Gastrocnemius medialis (tissue), 4 donors: ENCODE measurements at regions not wholly inside any gene's neighbourhood (a gene's known extent, or its start where the extent isn't known, plus 50 kb on each side); places are given as distances from the start of the nearest gene placed in this dataset.

Experiments
- ATAC-seq, 2 donors: fragments of 150-250 bp; one replicate each; pipeline ENCODE4 v1.9.1; 2016
- DNase-seq, 2 donors: peaks; one replicate each; pipeline ENCODE4 v3.0.0-alpha.2; 2019
- H3K27ac ChIP-seq, 4 donors: fragments of 200-600 bp; sonication (generic); 1 replicate in 1 of 4; 2 replicates in 3 of 4; pipeline ENCODE4 v1.5.1; 2016 to 2018; ENCODE audit warnings: mild to moderate bottlenecking in 2 of 4, moderate library complexity in 1 of 4
- H3K27me3 ChIP-seq, 3 donors: fragments of 200-600 bp; sonication (generic) in 2 of 3; 1 replicate in 1 of 3; 2 replicates in 2 of 3; pipeline versions ENCODE4 v1.5.1 to v1.6.0; 2016 to 2019; ENCODE audit warnings: mild to moderate bottlenecking in 1 of 3, moderate library complexity in 1 of 3
- H3K36me3 ChIP-seq, 2 donors: fragments of 200-600 bp; sonication (generic) in 1 of 2; one replicate each; pipeline ENCODE4 v1.5.1; 2017 to 2018
- H3K4me1 ChIP-seq, 2 donors: fragments of 200-600 bp; sonication (generic) in 1 of 2; one replicate each; pipeline ENCODE4 v1.5.1; 2016 to 2017; ENCODE audit warnings: mild to moderate bottlenecking in 2 of 2
- H3K4me3 ChIP-seq, 4 donors: fragments of 200-600 bp; sonication (generic) in 3 of 4; 1 replicate in 1 of 4; 2 replicates in 3 of 4; pipeline ENCODE4 v1.5.1; 2016 to 2019; ENCODE audit warnings: mild to moderate bottlenecking in 2 of 4
- H3K9me3 ChIP-seq, 3 donors: fragments of 200-600 bp; sonication (generic) in 2 of 3; 1 replicate in 1 of 3; 2 replicates in 2 of 3; pipeline ENCODE4 v1.5.1; 2016 to 2019
- POLR2A ChIP-seq, 2 donors: fragments of 450-650 bp; IDR thresholded peaks; one replicate each; pipeline ENCODE4 v1.6.1; 2017; ENCODE audit warnings: antibody characterized with exemption in 2 of 2, mild to moderate bottlenecking in 2 of 2, moderate library complexity in 2 of 2
- in situ Hi-C, 4 donors: fragments of 200-750 bp; cut with MboI; loops; one replicate each; pipeline versions ENCODE4 v1.15.0 to v1.8.0; 2017; ENCODE audit warnings: low sequenced_read_pairs in 4 of 4
- intact Hi-C: fragments of 100-400 bp; cut with DNase I; formaldehyde crosslinking; loops from one replicate; pipeline ENCODE4 v1.15.1; 2023; ENCODE audit warnings: low total_unique reads
- TF ChIP-seq, protein P1 (sequence below), 5 experiments: fragments of 450-650 bp in 3 of 5; fragments of 200-600 bp in 2 of 5; sonication (generic) in 2 of 5; IDR thresholded peaks in 4 of 5; conservative IDR thresholded peaks in 1 of 5; 1 replicate in 4 of 5; 2 replicates in 1 of 5; pipeline ENCODE4 v1.5.1; 2016 to 2019; ENCODE audit warnings: antibody characterized with exemption in 5 of 5, mild to moderate bottlenecking in 3 of 5, moderate library complexity in 3 of 5

DNA sequence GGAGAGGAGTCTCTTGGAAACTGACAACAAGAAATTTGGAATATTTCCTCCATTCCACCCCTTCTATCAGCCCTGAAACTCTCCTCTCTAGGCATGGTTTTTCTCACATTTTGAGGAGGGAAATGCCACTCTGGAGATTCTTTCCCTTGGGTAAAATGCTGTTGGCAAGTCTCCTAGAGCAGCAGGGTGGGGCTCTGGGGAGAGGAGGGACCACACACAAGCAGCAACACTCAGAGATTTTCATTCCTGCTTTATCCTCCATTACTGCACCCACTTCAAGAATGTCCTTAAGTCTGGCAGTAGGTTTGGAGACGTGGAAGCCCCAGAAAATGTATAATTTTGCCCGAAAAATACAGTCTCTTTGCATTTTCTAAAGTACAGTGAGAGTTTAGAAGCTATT is 130.8 kb upstream of the FLRT2 start:
- TF ChIP-seq, protein P1, sequence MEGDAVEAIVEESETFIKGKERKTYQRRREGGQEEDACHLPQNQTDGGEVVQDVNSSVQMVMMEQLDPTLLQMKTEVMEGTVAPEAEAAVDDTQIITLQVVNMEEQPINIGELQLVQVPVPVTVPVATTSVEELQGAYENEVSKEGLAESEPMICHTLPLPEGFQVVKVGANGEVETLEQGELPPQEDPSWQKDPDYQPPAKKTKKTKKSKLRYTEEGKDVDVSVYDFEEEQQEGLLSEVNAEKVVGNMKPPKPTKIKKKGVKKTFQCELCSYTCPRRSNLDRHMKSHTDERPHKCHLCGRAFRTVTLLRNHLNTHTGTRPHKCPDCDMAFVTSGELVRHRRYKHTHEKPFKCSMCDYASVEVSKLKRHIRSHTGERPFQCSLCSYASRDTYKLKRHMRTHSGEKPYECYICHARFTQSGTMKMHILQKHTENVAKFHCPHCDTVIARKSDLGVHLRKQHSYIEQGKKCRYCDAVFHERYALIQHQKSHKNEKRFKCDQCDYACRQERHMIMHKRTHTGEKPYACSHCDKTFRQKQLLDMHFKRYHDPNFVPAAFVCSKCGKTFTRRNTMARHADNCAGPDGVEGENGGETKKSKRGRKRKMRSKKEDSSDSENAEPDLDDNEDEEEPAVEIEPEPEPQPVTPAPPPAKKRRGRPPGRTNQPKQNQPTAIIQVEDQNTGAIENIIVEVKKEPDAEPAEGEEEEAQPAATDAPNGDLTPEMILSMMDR (IDR thresholded peaks at IDR 0.05 in 4 of 5, conservative IDR thresholded peaks at IDR 0.05 in 1 of 5): no peak
- no peak for TF ChIP-seq POLR2A (IDR thresholded peaks at IDR 0.05)
- ATAC-seq: no peak

DNA sequence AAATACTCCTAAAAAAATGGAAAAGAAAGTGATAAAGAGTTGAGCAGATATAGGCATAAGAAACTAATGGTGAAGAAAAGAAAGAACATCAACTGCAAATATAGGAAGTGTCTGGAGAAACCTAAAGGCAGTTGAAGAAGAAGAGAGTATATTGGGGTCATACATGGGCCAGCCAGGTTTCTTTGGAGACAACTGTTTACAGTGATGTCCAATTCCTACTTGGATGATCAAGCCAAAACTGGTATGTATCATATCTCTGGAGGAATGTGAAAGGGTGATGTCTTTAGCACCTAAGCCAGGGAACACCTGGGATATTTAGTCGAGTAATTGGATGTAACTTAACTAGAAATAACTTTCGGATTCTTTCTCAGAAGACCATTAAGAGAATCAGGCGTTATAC is 129.3 kb upstream of the FLRT2 start:
- H3K36me3 ChIP-seq: no peaks in the 10 kb centered on the region
- H3K4me3 ChIP-seq: no peak overlapping the region
- no peaks in the 10 kb centered on the region for H3K9me3 ChIP-seq
- in situ Hi-C loops (no loop called here), intact Hi-C loops (no loop called here)
- DNase-seq: no peak
- no peak for TF ChIP-seq POLR2A (IDR thresholded peaks at IDR 0.05)
- TF ChIP-seq, protein P1 (IDR thresholded peaks at IDR 0.05 in 4 of 5, conservative IDR thresholded peaks at IDR 0.05 in 1 of 5): no peak
- no peak overlapping the region for H3K27ac ChIP-seq
- H3K27me3 ChIP-seq: no peaks in the 10 kb centered on the region
- H3K4me1 ChIP-seq: no peaks in the 10 kb centered on the region
- no peak for ATAC-seq

More for the DNA sequence above, 130.8 kb upstream of the FLRT2 start:
- no peak overlapping the region for H3K27ac ChIP-seq
- H3K27me3 ChIP-seq: no peaks in the 10 kb centered on the region
- no peaks in the 10 kb centered on the region for H3K36me3 ChIP-seq
- intact Hi-C loops (no loop called here), in situ Hi-C loops (no loop called here)
- DNase-seq: no peak
- no peaks in the 10 kb centered on the region for H3K4me1 ChIP-seq
- H3K9me3 ChIP-seq: no peaks in the 10 kb centered on the region
- no peak overlapping the region for H3K4me3 ChIP-seq

DNA sequence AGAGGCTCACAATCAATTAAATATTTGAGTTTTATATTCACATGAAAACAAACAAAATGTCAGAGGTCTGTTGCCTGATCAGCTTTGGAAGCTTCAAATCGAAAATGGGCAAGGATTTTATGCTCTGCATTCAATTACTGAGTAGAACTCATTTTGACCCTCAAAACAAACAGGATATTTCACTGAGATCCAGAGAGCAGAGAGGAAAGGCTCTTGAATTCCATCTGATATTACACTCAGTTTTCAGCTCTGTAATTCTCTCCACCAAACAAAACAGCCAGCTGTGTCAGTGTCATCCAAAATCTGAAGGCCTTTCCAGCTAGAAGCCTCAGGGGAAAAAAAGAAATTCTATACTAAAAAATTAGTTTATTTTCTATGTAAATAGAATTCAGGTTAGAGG is 128.6 kb upstream of the FLRT2 start:
- in situ Hi-C loops: no loop called here
- intact Hi-C loops: no loop called here
- H3K9me3 ChIP-seq: no peaks in the 10 kb centered on the region
- no peak for ATAC-seq
- no peak for DNase-seq
- H3K36me3 ChIP-seq: no peaks in the 10 kb centered on the region
- TF ChIP-seq POLR2A (IDR thresholded peaks at IDR 0.05): no peak
- TF ChIP-seq, protein P1 (IDR thresholded peaks at IDR 0.05 in 4 of 5, conservative IDR thresholded peaks at IDR 0.05 in 1 of 5): no peak
- H3K4me3 ChIP-seq: no peak overlapping the region
- H3K27ac ChIP-seq: no peak overlapping the region
- no peaks in the 10 kb centered on the region for H3K27me3 ChIP-seq
- no peaks in the 10 kb centered on the region for H3K4me1 ChIP-seq

DNA sequence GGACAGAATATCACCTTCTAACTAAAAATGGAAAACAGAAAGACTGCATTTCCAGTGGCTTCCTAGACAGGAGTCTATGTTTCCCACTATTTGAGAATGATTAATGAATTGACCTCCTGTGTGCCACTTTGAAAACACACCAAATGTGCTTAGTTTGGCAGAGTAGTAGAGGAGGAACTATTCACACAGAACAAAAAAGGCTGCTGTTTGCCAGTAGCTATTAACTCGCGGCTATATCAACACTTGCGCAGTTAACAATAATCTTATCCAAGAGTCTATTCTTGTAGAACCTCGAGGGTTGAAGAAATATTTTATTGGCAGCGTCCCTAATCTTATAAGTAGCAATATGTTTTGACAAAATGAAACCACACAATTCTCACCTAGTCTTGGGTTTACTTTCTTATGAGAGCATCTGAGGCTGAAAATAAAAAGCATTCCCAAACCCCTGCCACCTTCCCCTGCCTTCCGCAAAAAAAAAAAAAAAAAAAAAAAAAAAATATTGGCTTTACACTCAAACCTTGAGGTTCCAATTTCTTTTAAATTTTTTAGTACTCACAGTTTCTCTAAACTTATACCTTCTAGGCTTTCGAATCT is 127.3 kb upstream of the FLRT2 start:
- Histone ChIP-seq H3K27ac (no peak overlapping the region), H3K27me3 (no peaks in the 10 kb centered on the region), H3K4me3 (no peak overlapping the region), H3K36me3 (no peaks in the 10 kb centered on the region), H3K4me1 (no peaks in the 10 kb centered on the region), H3K9me3 (no peaks in the 10 kb centered on the region)
- ATAC-seq (no peak), DNase-seq (no peak)
- in situ Hi-C loops: no loop called here
- TF ChIP-seq, protein P1 (IDR thresholded peaks at IDR 0.05 in 4 of 5, conservative IDR thresholded peaks at IDR 0.05 in 1 of 5): no peak
- no peak for TF ChIP-seq POLR2A (IDR thresholded peaks at IDR 0.05)
- intact Hi-C loops: no loop called here
